A673 (cell line): ENCODE measurements at regions not wholly inside any gene's neighbourhood (a gene's known extent, or its start where the extent isn't known, plus 50 kb on each side); places are given as distances from the start of the nearest gene placed in this dataset.

Source experiments
- CTCF ChIP-seq: fragments of 300-800, 200-600 bp; sonication (generic); conservative IDR thresholded peaks from 2 replicates; pipeline ENCODE4 v1.5.1; 2017; ENCODE audit warnings: low read depth, mild to moderate bottlenecking, antibody characterized with exemption, low read length, moderate library complexity, mixed read lengths
- EZH2 ChIP-seq: fragments of 200-600 bp; sonication (generic); IDR thresholded peaks from 2 replicates; pipeline ENCODE4 v1.6.1; 2017; ENCODE audit warnings: borderline replicate concordance, low read depth, mild to moderate bottlenecking, mixed read lengths, antibody characterized with exemption, low read length; ENCODE audit not compliant: poor library complexity, severe bottlenecking

GRCh38 chr7:1329261-1329660 lies 96.6 kb downstream of the UNCX start:
- no peak for TF ChIP-seq CTCF
- no peak for TF ChIP-seq EZH2
